Tibial nerve (tissue), 4 donors: ENCODE measurements at regions not wholly inside any gene's neighbourhood (a gene's known extent, or its start where the extent isn't known, plus 50 kb on each side); places are given as distances from the start of the nearest gene placed in this dataset.

Source experiments
- EP300 ChIP-seq, 2 donors: sonication (generic); formaldehyde crosslinking; IDR thresholded peaks; one replicate each; pipeline ENCODE4 v1.6.1; 2017; ENCODE audit warnings: antibody characterized with exemption in 2 of 2, mild to moderate bottlenecking in 1 of 2
- TF ChIP-seq, protein P1 (sequence below), 5 experiments: fragments of 200-600 bp in 3 of 5; fragments of 450-650 bp in 2 of 5; sonication (generic) in 3 of 5; IDR thresholded peaks; one replicate each; pipeline ENCODE4 v1.5.1; 2016 to 2019; ENCODE audit warnings: antibody characterized with exemption in 5 of 5, mild to moderate bottlenecking in 3 of 5, moderate library complexity in 2 of 5

DNA sequence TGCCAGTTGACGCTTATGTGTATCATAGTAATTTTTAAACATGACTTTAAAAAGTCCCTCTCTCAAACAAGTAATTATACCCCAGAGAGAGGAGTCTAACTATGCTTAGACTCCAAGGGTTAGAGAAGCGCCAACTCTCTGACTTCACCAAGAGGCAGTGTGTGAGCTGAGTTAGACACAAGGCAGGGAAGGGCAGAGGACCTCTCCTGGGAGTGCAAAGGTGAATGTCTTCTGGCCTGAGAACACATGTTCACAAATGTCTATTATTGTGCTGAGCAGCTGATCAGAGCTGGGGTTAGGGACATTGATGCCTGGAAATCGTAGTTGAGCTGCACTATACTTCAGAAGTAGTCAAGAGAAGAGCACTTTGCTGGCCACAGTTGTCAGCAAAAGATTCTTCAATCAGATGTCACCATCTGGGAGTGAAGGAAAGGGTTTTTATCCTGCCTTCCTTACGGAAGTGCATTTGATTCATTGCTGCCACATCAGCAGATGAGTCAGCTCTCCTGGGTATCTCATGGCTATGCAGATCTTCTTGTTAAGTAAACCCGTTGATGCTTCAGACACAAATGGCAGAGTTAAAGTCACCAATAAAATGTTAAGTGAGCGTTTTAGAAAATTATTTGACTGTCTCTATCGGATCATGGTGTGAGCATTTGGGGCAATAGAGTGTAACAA, 283.2 kb upstream of the ARGLU1 start:
- TF ChIP-seq, protein P1, sequence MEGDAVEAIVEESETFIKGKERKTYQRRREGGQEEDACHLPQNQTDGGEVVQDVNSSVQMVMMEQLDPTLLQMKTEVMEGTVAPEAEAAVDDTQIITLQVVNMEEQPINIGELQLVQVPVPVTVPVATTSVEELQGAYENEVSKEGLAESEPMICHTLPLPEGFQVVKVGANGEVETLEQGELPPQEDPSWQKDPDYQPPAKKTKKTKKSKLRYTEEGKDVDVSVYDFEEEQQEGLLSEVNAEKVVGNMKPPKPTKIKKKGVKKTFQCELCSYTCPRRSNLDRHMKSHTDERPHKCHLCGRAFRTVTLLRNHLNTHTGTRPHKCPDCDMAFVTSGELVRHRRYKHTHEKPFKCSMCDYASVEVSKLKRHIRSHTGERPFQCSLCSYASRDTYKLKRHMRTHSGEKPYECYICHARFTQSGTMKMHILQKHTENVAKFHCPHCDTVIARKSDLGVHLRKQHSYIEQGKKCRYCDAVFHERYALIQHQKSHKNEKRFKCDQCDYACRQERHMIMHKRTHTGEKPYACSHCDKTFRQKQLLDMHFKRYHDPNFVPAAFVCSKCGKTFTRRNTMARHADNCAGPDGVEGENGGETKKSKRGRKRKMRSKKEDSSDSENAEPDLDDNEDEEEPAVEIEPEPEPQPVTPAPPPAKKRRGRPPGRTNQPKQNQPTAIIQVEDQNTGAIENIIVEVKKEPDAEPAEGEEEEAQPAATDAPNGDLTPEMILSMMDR (IDR thresholded peaks at IDR 0.05): no peak
- TF ChIP-seq EP300 (IDR thresholded peaks at IDR 0.05): no peak
